EL (cell line): ENCODE measurements at regions not wholly inside any gene's neighbourhood (a gene's known extent, or its start where the extent isn't known, plus 50 kb on each side); places are given as distances from the start of the nearest gene placed in this dataset.

Experiments used
- DNase-seq: peaks from one replicate; pipeline ENCODE4 v3.0.0-alpha.2; 2016

GRCh38 chr5:116695681-116696080, 121.1 kb upstream of the SEMA6A start:
- no peak for DNase-seq

GRCh38 chr5:116686438-116686837, 111.8 kb upstream of the SEMA6A start:
- DNase-seq, result no peak

GRCh38 chr5:116685931-116686330, 111.3 kb upstream of the SEMA6A start:
- no peak for DNase-seq

GRCh38 chr5:116685069-116685468, 110.4 kb upstream of the SEMA6A start:
- DNase-seq, result no peak

GRCh38 chr5:116681334-116682013, 106.9 kb upstream of the SEMA6A start:
- no peak for DNase-seq

GRCh38 chr5:116675626-116675910, 100.9 kb upstream of the SEMA6A start:
- DNase-seq, result no peak

GRCh38 chr5:116674881-116675625, 100.4 kb upstream of the SEMA6A start:
- no peak for DNase-seq

GRCh38 chr5:116673453-116673852, 98.8 kb upstream of the SEMA6A start:
- DNase-seq, result no peak

GRCh38 chr5:116672203-116672602, 97.6 kb upstream of the SEMA6A start:
- DNase-seq, result no peak

GRCh38 chr5:116671211-116671736, 96.7 kb upstream of the SEMA6A start:
- DNase-seq, result no peak

GRCh38 chr5:116669261-116670031, 94.8 kb upstream of the SEMA6A start:
- DNase-seq, result no peak

GRCh38 chr5:116668390-116668789, 93.8 kb upstream of the SEMA6A start:
- DNase-seq, result no peak

GRCh38 chr5:116666901-116667300, 92.3 kb upstream of the SEMA6A start:
- no peak for DNase-seq

GRCh38 chr5:116664988-116665387, 90.4 kb upstream of the SEMA6A start:
- DNase-seq, result no peak

- no peak for DNase-seq
Measured at GRCh38 chr5:116663081-116663480, 88.5 kb upstream of the SEMA6A start.

- no peak for DNase-seq
Measured at GRCh38 chr5:116661419-116661818, 86.8 kb upstream of the SEMA6A start.

GRCh38 chr5:116660929-116661328, 86.3 kb upstream of the SEMA6A start:
- no peak for DNase-seq

- no peak for DNase-seq
Measured at GRCh38 chr5:116658830-116659229, 84.2 kb upstream of the SEMA6A start.

GRCh38 chr5:116658141-116658540, 83.5 kb upstream of the SEMA6A start:
- DNase-seq, result no peak

GRCh38 chr5:116655431-116655830, 80.8 kb upstream of the SEMA6A start:
- DNase-seq, result no peak

GRCh38 chr5:116654925-116655324, 80.3 kb upstream of the SEMA6A start:
- no peak for DNase-seq

- no peak for DNase-seq
Measured at GRCh38 chr5:116652903-116653302, 78.3 kb upstream of the SEMA6A start.

- no peak for DNase-seq
Measured at GRCh38 chr5:116652196-116652729, 77.6 kb upstream of the SEMA6A start.

- DNase-seq, result no peak
Measured at GRCh38 chr5:116651653-116652052, 77.0 kb upstream of the SEMA6A start.
